22Rv1 (cell line): ENCODE measurements at regions not wholly inside any gene's neighbourhood (a gene's known extent, or its start where the extent isn't known, plus 50 kb on each side); places are given as distances from the start of the nearest gene placed in this dataset.

Experiments used
- H3K27ac ChIP-seq: fragments of 450-650 bp; 2 replicates; pipeline ENCODE4 v1.5.1; 2017
- ZFX ChIP-seq: fragments of 450-650 bp; IDR thresholded peaks from 2 replicates; pipeline ENCODE4 v1.6.1; 2017; ENCODE audit warnings: antibody characterized with exemption, borderline replicate concordance
- TF ChIP-seq, protein P1 (sequence below): fragments of 450-650 bp; IDR thresholded peaks from 2 replicates; pipeline ENCODE4 v1.5.1; 2017; ENCODE audit warnings: mild to moderate bottlenecking

DNA sequence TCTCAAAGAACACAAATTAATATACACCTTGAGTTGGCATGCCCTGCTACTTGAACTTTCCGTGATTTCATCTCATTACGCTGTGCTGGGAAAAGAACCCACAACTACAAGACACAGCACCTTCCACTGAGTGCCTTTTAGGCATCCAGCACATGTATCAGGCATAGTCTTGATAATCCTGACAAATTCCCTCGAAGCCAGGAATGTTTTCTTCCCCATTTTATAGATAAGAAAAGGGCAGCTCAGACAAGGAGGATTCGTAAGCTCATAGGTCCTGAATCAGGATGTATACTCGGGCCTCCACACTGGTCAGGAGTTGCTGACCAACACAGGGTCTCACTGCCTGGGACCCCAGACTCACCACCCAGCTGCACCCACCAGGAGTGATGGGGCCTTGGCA lies 368.6 kb downstream of the TNS3 start:
- no peak overlapping the region for H3K27ac ChIP-seq
- no peak for TF ChIP-seq ZFX
- TF ChIP-seq, protein P1, sequence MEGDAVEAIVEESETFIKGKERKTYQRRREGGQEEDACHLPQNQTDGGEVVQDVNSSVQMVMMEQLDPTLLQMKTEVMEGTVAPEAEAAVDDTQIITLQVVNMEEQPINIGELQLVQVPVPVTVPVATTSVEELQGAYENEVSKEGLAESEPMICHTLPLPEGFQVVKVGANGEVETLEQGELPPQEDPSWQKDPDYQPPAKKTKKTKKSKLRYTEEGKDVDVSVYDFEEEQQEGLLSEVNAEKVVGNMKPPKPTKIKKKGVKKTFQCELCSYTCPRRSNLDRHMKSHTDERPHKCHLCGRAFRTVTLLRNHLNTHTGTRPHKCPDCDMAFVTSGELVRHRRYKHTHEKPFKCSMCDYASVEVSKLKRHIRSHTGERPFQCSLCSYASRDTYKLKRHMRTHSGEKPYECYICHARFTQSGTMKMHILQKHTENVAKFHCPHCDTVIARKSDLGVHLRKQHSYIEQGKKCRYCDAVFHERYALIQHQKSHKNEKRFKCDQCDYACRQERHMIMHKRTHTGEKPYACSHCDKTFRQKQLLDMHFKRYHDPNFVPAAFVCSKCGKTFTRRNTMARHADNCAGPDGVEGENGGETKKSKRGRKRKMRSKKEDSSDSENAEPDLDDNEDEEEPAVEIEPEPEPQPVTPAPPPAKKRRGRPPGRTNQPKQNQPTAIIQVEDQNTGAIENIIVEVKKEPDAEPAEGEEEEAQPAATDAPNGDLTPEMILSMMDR: no peak

DNA sequence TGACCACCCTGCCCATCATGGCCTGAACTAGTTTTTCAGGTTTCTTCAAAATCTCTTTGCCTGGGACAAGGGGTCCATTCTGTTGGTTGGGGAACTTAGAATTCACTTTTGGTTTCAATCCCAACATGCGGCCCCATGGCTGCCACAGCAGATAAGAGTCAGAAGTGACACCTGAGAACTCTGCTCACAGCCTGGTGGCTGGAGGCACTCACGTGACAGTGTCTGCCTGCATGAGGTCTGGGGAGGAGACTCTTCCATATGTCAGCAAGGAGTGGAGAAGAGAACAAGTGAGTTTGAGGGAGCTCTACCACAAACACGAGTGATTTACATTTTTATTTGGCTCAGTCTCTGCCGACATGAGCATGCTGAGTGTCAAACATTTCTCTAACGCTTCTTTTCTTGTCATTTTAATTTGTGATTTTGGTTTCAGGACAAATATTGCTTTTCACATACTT lies 370.4 kb downstream of the TNS3 start:
- H3K27ac ChIP-seq: no peak overlapping the region
- no peak for TF ChIP-seq ZFX
- TF ChIP-seq, protein P1: no peak

DNA sequence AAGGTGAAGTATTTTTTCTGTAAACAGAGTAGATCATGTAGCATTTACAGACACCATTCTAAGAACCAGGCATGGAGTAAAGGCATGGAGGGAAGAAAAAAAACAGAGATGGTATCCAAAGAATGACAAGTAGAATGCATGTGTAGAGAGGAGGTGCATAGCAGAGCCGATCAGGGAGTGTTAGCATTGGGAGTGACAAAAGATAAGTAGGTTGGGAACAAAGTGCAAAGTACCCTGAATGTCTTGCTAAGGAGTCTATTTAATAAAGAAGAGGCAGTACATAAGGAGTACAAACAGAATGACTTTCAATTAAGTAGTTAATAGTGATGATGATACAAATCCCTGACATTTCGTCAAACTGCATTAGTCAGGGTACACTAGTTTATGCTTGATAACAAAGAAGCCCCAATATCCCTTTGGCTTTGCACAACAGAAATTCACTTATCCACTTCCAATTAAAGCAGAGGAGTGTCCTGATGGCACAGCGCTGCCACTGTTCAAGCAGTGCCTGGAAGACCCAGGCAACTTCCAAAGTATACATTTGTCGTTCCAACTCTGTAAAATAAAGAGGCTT lies 371.5 kb downstream of the TNS3 start:
- no peak overlapping the region for H3K27ac ChIP-seq
- TF ChIP-seq ZFX: no peak
- TF ChIP-seq, protein P1: no peak

DNA sequence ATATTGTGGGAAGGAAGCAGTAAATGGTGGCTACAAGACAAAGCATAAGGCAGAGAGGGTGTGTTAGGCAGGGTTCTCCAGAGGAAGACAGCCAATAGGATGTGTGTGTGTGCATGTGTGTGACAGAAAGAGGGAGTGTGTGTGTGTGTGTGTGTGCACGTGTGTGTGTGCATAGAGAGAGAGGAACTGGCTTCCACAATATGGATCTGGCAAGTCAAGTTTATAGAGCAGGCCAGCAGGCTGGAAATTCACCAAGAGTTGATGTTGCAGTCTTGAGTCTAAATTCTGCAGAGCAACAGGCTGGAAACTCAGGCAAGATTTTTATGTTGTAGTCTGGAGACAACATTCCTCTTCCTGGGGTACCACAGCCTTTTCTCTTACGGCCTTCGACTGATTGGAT lies 374.0 kb downstream of the TNS3 start:
- H3K27ac ChIP-seq: no peak overlapping the region
- no peak for TF ChIP-seq ZFX
- TF ChIP-seq, protein P1: no peak

- no peak overlapping the region for H3K27ac ChIP-seq
- TF ChIP-seq, protein P1: no peak
- no peak for TF ChIP-seq ZFX
Measured at GRCh38 chr7:47204709-47205108, 377.2 kb downstream of the TNS3 start.

- H3K27ac ChIP-seq: no peak overlapping the region
- TF ChIP-seq ZFX: no peak
- TF ChIP-seq, protein P1: no peak
Measured at GRCh38 chr7:47202146-47202783, 379.6 kb downstream of the TNS3 start.

GRCh38 chr7:47198159-47198558 lies 383.8 kb downstream of the TNS3 start:
- H3K27ac ChIP-seq: no peak overlapping the region
- TF ChIP-seq ZFX: no peak
- TF ChIP-seq, protein P1: no peak
